GM18519 (cell line): ENCODE measurements at regions not wholly inside any gene's neighbourhood (a gene's known extent, or its start where the extent isn't known, plus 50 kb on each side); places are given as distances from the start of the nearest gene placed in this dataset.

ENCODE experiments used
- ATAC-seq: cut with Tn5 transposase; IDR thresholded peaks from one replicate; pipeline ENCODE4 v1.9.1; 2021; ENCODE audit warnings: mild to moderate bottlenecking, moderate library complexity; ENCODE audit not compliant: unreplicated experiment, low FRiP score

GRCh38 chr1:104780470-104781078 is 1030.9 kb downstream of the AMY1C start:
- ATAC-seq: no peak

- no peak for ATAC-seq
Measured at GRCh38 chr1:104785575-104786187, 1036.0 kb downstream of the AMY1C start.

- ATAC-seq: no peak
Measured at GRCh38 chr1:104787866-104788510, 1038.3 kb downstream of the AMY1C start.

GRCh38 chr1:104791030-104791429 is 1041.3 kb downstream of the AMY1C start:
- no peak for ATAC-seq

GRCh38 chr1:104794035-104794434 is 1044.3 kb downstream of the AMY1C start:
- ATAC-seq: no peak

- no peak for ATAC-seq
Measured at GRCh38 chr1:104795931-104796330, 1046.2 kb downstream of the AMY1C start.

- no peak for ATAC-seq
Measured at GRCh38 chr1:104797982-104798381, 1048.3 kb downstream of the AMY1C start.

GRCh38 chr1:104801344-104801743 is 1051.6 kb downstream of the AMY1C start:
- no peak for ATAC-seq

- ATAC-seq: no peak
Measured at GRCh38 chr1:104804147-104804546, 1054.4 kb downstream of the AMY1C start.

GRCh38 chr1:104807590-104807989 is 1057.9 kb downstream of the AMY1C start:
- ATAC-seq: no peak

- no peak for ATAC-seq
Measured at GRCh38 chr1:104825401-104825800, 1075.7 kb downstream of the AMY1C start.

- no peak for ATAC-seq
Measured at GRCh38 chr1:104830534-104830933, 1080.8 kb downstream of the AMY1C start.

- ATAC-seq: no peak
Measured at GRCh38 chr1:104852151-104852550, 1102.5 kb downstream of the AMY1C start.

- ATAC-seq: no peak
Measured at GRCh38 chr1:104853276-104853675, 1103.6 kb downstream of the AMY1C start.

GRCh38 chr1:104854529-104854928 is 1104.8 kb downstream of the AMY1C start:
- no peak for ATAC-seq

- ATAC-seq: no peak
Measured at GRCh38 chr1:104855550-104855949, 1105.9 kb downstream of the AMY1C start.

GRCh38 chr1:104856091-104856490 is 1106.4 kb downstream of the AMY1C start:
- ATAC-seq: no peak

GRCh38 chr1:104856518-104856917 is 1106.8 kb downstream of the AMY1C start:
- ATAC-seq: no peak

GRCh38 chr1:104868794-104869193 is 1119.1 kb downstream of the AMY1C start:
- peak; percentile 63 for ATAC-seq

- ATAC-seq: peak; percentile 98
Measured at GRCh38 chr1:104874044-104874443, 1124.3 kb downstream of the AMY1C start.

GRCh38 chr1:104878203-104878909 is 1128.7 kb downstream of the AMY1C start:
- ATAC-seq: no peak
